ENCODE measurements at regions not wholly inside any gene's neighbourhood (a gene's known extent, or its start where the extent isn't known, plus 50 kb on each side); places are given as distances from the start of the nearest gene placed in this dataset.

- Histone ChIP-seq H3K4me3 (no peak overlapping the region), H3K36me3 (no peaks in the 10 kb centered on the region), H3K9me3 (ENCODE audit: low read depth) (no peaks in the 10 kb centered on the region), H3K27ac (no peak overlapping the region), H3K4me1 (ENCODE audit: low read depth) (no peaks in the 10 kb centered on the region), H3K27me3 (no peaks in the 10 kb centered on the region)
- TF ChIP-seq CTCF (IDR thresholded peaks at IDR 0.05; ENCODE audit: low read depth, low read length) = no peak
- no peak for DNase-seq (ENCODE audit: low read depth in 1 of 2, low spot score in 1 of 2)
Measured at GRCh38 chr12:115763982-115764621, 513.4 kb downstream of the MED13L start.

- H3K27ac ChIP-seq = no peak overlapping the region
- H3K4me3 ChIP-seq = no peak overlapping the region
- no peaks in the 10 kb centered on the region for H3K36me3 ChIP-seq
- H3K27me3 ChIP-seq = no peaks in the 10 kb centered on the region
- no peaks in the 10 kb centered on the region for H3K4me1 ChIP-seq (ENCODE audit: low read depth)
- no peak for DNase-seq (ENCODE audit: low read depth in 1 of 2, low spot score in 1 of 2)
- no peaks in the 10 kb centered on the region for H3K9me3 ChIP-seq (ENCODE audit: low read depth)
- no peak for TF ChIP-seq CTCF (IDR thresholded peaks at IDR 0.05; ENCODE audit: low read depth, low read length)
Measured at GRCh38 chr12:115763376-115763775, 514.1 kb downstream of the MED13L start.

GRCh38 chr12:115762936-115763335, 514.6 kb downstream of the MED13L start:
- H3K36me3 ChIP-seq = no peaks in the 10 kb centered on the region
- no peaks in the 10 kb centered on the region for H3K27me3 ChIP-seq
- no peaks in the 10 kb centered on the region for H3K4me1 ChIP-seq (ENCODE audit: low read depth)
- no peak for DNase-seq (ENCODE audit: low read depth in 1 of 2, low spot score in 1 of 2)
- TF ChIP-seq CTCF (IDR thresholded peaks at IDR 0.05; ENCODE audit: low read depth, low read length) = no peak
- no peaks in the 10 kb centered on the region for H3K9me3 ChIP-seq (ENCODE audit: low read depth)
- no peak overlapping the region for H3K4me3 ChIP-seq
- H3K27ac ChIP-seq = no peak overlapping the region

GRCh38 chr12:115761784-115762183, 515.7 kb downstream of the MED13L start:
- Histone ChIP-seq H3K4me1 (ENCODE audit: low read depth) (no peaks in the 10 kb centered on the region), H3K36me3 (no peaks in the 10 kb centered on the region), H3K9me3 (ENCODE audit: low read depth) (no peaks in the 10 kb centered on the region), H3K27ac (no peak overlapping the region), H3K27me3 (no peaks in the 10 kb centered on the region), H3K4me3 (no peak overlapping the region)
- no peak for TF ChIP-seq CTCF (IDR thresholded peaks at IDR 0.05; ENCODE audit: low read depth, low read length)
- DNase-seq (ENCODE audit: low read depth in 1 of 2, low spot score in 1 of 2) = no peak

GRCh38 chr12:115760231-115760630, 517.3 kb downstream of the MED13L start:
- H3K36me3 ChIP-seq = no peaks in the 10 kb centered on the region
- TF ChIP-seq CTCF (IDR thresholded peaks at IDR 0.05; ENCODE audit: low read depth, low read length) = no peak
- no peak overlapping the region for H3K4me3 ChIP-seq
- H3K9me3 ChIP-seq (ENCODE audit: low read depth) = no peaks in the 10 kb centered on the region
- no peak for DNase-seq (ENCODE audit: low read depth in 1 of 2, low spot score in 1 of 2)
- H3K27me3 ChIP-seq = peaks cover under 1% of the 10 kb centered on the region
- no peak overlapping the region for H3K27ac ChIP-seq
- peaks cover 13% of the 10 kb centered on the region for H3K4me1 ChIP-seq (ENCODE audit: low read depth)
